GM12878 (cell line): ENCODE measurements at regions not wholly inside any gene's neighbourhood (a gene's known extent, or its start where the extent isn't known, plus 50 kb on each side); places are given as distances from the start of the nearest gene placed in this dataset.

Experiments
- HDAC6 ChIP-seq: fragments of 200-600 bp; sonication (generic); IDR thresholded peaks from one replicate; pipeline ENCODE4 v1.8.0; 2017; ENCODE audit warnings: antibody characterized with exemption; ENCODE audit not compliant: unreplicated experiment
- NFIC ChIP-seq: IDR thresholded peaks from 2 replicates; pipeline ENCODE4 v1.6.1; 2012; ENCODE audit warnings: low read depth, mild to moderate bottlenecking, inconsistent platforms, low read length, moderate library complexity
- SRF ChIP-seq, 2 experiments: IDR thresholded peaks; 2 replicates each; pipeline ENCODE4 v1.6.1; 2011; ENCODE audit warnings: low read depth in 2 of 2, low read length in 2 of 2, mild to moderate bottlenecking in 1 of 2, moderate library complexity in 1 of 2
- TAF1 ChIP-seq: IDR thresholded peaks from 2 replicates; pipeline ENCODE4 v1.6.1; 2011; ENCODE audit warnings: mild to moderate bottlenecking, low read depth, low read length, borderline replicate concordance
- ZNF622 ChIP-seq: fragments of 450-650 bp; IDR thresholded peaks from 2 replicates; pipeline ENCODE4 v1.6.1; 2017; ENCODE audit warnings: mild to moderate bottlenecking, inconsistent platforms
- TF ChIP-seq, protein P1 (sequence below): IDR thresholded peaks from 2 replicates; pipeline ENCODE4 v1.6.1; 2012; ENCODE audit warnings: improper control_type of control experiment, low read depth, low read length; ENCODE audit not compliant: insufficient replicate concordance
- TF ChIP-seq, protein P2 (sequence below): fragments of 450-650 bp; IDR thresholded peaks from 2 replicates; pipeline ENCODE4 v1.6.1; 2016; ENCODE audit warnings: mild to moderate bottlenecking, moderate library complexity, borderline replicate concordance

DNA sequence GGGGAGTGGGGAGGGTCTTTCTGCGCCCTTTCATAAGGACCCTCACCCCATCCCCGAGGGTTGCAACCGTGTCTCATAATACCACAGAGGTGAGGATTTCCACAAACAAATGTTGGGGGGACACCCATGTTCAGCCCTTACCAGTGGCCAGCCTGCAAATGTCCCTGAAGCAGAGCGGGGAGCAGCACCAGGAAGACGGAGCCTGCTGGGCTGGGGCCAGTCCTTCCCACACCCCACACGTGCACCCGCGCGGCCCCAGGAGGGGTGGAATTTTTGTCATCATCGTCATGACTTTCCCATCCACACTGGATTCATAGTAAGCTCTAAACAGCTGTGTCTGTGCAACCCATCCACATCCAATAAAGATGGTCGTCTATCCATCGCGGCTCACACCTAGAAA is 409.8 kb downstream of the BRD1 start (continued):
- TF ChIP-seq, protein P1, sequence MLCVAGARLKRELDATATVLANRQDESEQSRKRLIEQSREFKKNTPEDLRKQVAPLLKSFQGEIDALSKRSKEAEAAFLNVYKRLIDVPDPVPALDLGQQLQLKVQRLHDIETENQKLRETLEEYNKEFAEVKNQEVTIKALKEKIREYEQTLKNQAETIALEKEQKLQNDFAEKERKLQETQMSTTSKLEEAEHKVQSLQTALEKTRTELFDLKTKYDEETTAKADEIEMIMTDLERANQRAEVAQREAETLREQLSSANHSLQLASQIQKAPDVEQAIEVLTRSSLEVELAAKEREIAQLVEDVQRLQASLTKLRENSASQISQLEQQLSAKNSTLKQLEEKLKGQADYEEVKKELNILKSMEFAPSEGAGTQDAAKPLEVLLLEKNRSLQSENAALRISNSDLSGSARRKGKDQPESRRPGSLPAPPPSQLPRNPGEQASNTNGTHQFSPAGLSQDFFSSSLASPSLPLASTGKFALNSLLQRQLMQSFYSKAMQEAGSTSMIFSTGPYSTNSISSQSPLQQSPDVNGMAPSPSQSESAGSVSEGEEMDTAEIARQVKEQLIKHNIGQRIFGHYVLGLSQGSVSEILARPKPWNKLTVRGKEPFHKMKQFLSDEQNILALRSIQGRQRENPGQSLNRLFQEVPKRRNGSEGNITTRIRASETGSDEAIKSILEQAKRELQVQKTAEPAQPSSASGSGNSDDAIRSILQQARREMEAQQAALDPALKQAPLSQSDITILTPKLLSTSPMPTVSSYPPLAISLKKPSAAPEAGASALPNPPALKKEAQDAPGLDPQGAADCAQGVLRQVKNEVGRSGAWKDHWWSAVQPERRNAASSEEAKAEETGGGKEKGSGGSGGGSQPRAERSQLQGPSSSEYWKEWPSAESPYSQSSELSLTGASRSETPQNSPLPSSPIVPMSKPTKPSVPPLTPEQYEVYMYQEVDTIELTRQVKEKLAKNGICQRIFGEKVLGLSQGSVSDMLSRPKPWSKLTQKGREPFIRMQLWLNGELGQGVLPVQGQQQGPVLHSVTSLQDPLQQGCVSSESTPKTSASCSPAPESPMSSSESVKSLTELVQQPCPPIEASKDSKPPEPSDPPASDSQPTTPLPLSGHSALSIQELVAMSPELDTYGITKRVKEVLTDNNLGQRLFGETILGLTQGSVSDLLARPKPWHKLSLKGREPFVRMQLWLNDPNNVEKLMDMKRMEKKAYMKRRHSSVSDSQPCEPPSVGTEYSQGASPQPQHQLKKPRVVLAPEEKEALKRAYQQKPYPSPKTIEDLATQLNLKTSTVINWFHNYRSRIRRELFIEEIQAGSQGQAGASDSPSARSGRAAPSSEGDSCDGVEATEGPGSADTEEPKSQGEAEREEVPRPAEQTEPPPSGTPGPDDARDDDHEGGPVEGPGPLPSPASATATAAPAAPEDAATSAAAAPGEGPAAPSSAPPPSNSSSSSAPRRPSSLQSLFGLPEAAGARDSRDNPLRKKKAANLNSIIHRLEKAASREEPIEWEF = no peak
- no peak for TF ChIP-seq SRF (IDR thresholded peaks at IDR 0.05; ENCODE audit: low read depth in 2 of 2, low read length in 2 of 2)
- TF ChIP-seq ZNF622 = no peak
- TF ChIP-seq, protein P2, sequence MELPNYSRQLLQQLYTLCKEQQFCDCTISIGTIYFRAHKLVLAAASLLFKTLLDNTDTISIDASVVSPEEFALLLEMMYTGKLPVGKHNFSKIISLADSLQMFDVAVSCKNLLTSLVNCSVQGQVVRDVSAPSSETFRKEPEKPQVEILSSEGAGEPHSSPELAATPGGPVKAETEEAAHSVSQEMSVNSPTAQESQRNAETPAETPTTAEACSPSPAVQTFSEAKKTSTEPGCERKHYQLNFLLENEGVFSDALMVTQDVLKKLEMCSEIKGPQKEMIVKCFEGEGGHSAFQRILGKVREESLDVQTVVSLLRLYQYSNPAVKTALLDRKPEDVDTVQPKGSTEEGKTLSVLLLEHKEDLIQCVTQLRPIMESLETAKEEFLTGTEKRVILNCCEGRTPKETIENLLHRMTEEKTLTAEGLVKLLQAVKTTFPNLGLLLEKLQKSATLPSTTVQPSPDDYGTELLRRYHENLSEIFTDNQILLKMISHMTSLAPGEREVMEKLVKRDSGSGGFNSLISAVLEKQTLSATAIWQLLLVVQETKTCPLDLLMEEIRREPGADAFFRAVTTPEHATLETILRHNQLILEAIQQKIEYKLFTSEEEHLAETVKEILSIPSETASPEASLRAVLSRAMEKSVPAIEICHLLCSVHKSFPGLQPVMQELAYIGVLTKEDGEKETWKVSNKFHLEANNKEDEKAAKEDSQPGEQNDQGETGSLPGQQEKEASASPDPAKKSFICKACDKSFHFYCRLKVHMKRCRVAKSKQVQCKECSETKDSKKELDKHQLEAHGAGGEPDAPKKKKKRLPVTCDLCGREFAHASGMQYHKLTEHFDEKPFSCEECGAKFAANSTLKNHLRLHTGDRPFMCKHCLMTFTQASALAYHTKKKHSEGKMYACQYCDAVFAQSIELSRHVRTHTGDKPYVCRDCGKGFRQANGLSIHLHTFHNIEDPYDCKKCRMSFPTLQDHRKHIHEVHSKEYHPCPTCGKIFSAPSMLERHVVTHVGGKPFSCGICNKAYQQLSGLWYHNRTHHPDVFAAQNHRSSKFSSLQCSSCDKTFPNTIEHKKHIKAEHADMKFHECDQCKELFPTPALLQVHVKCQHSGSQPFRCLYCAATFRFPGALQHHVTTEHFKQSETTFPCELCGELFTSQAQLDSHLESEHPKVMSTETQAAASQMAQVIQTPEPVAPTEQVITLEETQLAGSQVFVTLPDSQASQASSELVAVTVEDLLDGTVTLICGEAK = no peak
- TF ChIP-seq HDAC6 = no peak
- no peak for TF ChIP-seq NFIC
- no peak for TF ChIP-seq TAF1
